ENCODE measurements at regions not wholly inside any gene's neighbourhood (a gene's known extent, or its start where the extent isn't known, plus 50 kb on each side); places are given as distances from the start of the nearest gene placed in this dataset.

DNA sequence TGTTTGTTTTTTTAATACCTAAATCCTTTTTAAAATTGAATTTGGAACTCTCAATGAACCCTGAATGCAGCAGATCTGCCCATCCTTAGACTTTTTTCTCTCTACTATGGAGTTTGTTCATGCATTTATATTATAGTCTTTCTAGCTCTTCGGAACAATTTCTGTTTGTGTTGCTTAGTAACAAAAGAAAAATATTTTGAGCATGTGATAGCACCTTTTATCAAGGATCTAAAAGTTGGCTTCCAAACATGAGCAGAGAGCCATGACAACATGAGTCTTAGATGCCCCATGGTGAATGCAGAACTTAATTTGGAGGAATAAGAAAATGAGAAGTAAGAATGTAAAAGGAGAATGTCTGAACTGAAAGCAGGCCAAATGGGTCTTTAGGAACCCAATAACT lies 133.7 kb downstream of the EDN1 start:
- no peak for DNase-seq
- Histone ChIP-seq H3T11ph (ENCODE audit: low read length) (no peak overlapping the region), H3K79me1 (ENCODE audit: insufficient read depth, low read depth, low read length, poor library complexity, severe bottlenecking) (no peaks in the 10 kb centered on the region), H3K9ac (ENCODE audit: extremely low read depth, insufficient read length, low read length) (no peak overlapping the region), H4K91ac (ENCODE audit: insufficient read length, low read depth, low read length) (no peak overlapping the region), H3K4ac (ENCODE audit: low read depth, low read length) (no peak overlapping the region), H3K23ac (ENCODE audit: insufficient read length, low read depth, low read length) (no peak overlapping the region), H2AFZ (ENCODE audit: low read length) (no peak overlapping the region), H2BK20ac (ENCODE audit: low read depth, low read length, poor library complexity, severe bottlenecking) (no peak overlapping the region), H2BK120ac (ENCODE audit: low read depth, low read length, poor library complexity, severe bottlenecking) (no peak overlapping the region), H3K79me2 (ENCODE audit: insufficient read depth, low read length) (no peaks in the 10 kb centered on the region), H2BK5ac (ENCODE audit: insufficient read length, low read length) (no peak overlapping the region), H3K9me3 (ENCODE audit: control insufficient read depth, low read depth, low read length) (no peaks in the 10 kb centered on the region), H3K4me2 (ENCODE audit: insufficient read depth, insufficient read length, low read length) (no peak overlapping the region), H3K27ac (ENCODE audit: insufficient read length, low read depth, low read length) (no peak overlapping the region), H4K5ac (ENCODE audit: insufficient read length, low read depth, low read length) (no peak overlapping the region), H4K8ac (replicated peaks; ENCODE audit: insufficient read length, low read depth, low read length) (no peak overlapping the region), H4K20me1 (ENCODE audit: control insufficient read depth, insufficient read depth, insufficient read length) (no peaks in the 10 kb centered on the region), H2AK5ac (ENCODE audit: insufficient read length, low read length) (no peak overlapping the region), H2BK15ac (ENCODE audit: low read depth, low read length) (no peak overlapping the region), H3K27me3 (ENCODE audit: insufficient read depth, low read length) (no peaks in the 10 kb centered on the region), H3K23me2 (ENCODE audit: insufficient read length, low read depth, low read length, poor library complexity, severe bottlenecking) (no peaks in the 10 kb centered on the region), H2BK12ac (ENCODE audit: insufficient read length, low read depth, low read length) (no peak overlapping the region), H3K14ac (ENCODE audit: insufficient read depth, low read length) (no peak overlapping the region), H3K18ac (ENCODE audit: insufficient read length, low read depth, low read length) (no peak overlapping the region), H3K56ac (ENCODE audit: insufficient read length, low read depth, low read length) (no peak overlapping the region), H3K4me1 (ENCODE audit: insufficient read depth, low read length) (peaks cover 3% of the 10 kb centered on the region; the same call in 1 of the 2 replicates)
- peaks cover 2 to 3% of the 10 kb centered on the region in 2 experiments; a peak in 3 of 5 replicates for H3K9me3 Mint-ChIP-seq
- H3K4me1 Mint-ChIP-seq: peaks cover 34 to 46% of the 10 kb centered on the region in 2 experiments
- no peak overlapping the region for H3K27ac Mint-ChIP-seq
- TF ChIP-seq, protein P1, sequence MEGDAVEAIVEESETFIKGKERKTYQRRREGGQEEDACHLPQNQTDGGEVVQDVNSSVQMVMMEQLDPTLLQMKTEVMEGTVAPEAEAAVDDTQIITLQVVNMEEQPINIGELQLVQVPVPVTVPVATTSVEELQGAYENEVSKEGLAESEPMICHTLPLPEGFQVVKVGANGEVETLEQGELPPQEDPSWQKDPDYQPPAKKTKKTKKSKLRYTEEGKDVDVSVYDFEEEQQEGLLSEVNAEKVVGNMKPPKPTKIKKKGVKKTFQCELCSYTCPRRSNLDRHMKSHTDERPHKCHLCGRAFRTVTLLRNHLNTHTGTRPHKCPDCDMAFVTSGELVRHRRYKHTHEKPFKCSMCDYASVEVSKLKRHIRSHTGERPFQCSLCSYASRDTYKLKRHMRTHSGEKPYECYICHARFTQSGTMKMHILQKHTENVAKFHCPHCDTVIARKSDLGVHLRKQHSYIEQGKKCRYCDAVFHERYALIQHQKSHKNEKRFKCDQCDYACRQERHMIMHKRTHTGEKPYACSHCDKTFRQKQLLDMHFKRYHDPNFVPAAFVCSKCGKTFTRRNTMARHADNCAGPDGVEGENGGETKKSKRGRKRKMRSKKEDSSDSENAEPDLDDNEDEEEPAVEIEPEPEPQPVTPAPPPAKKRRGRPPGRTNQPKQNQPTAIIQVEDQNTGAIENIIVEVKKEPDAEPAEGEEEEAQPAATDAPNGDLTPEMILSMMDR (conservative IDR thresholded peaks at IDR 0.05): no peak
- WGBS (ENCODE audit: extremely low coverage, insufficient read length, low lambda C conversion rate): no CpG with 5 or more reads among the region's 1 CpG
- H3K27me3 Mint-ChIP-seq (ENCODE audit: low read depth): no peaks in the 10 kb centered on the region
- H3K4me3 Mint-ChIP-seq: no peak overlapping the region
- H3K36me3 Mint-ChIP-seq (ENCODE audit: insufficient read depth in 1 of 3, low read depth in 3 of 3): peaks cover 0 to 2% (median 0%) of the 10 kb centered on the region in 3 experiments; a peak in 3 of 7 replicates

All from H9 (cell line).